ENCODE measurements at regions not wholly inside any gene's neighbourhood (a gene's known extent, or its start where the extent isn't known, plus 50 kb on each side); places are given as distances from the start of the nearest gene placed in this dataset.

DNA sequence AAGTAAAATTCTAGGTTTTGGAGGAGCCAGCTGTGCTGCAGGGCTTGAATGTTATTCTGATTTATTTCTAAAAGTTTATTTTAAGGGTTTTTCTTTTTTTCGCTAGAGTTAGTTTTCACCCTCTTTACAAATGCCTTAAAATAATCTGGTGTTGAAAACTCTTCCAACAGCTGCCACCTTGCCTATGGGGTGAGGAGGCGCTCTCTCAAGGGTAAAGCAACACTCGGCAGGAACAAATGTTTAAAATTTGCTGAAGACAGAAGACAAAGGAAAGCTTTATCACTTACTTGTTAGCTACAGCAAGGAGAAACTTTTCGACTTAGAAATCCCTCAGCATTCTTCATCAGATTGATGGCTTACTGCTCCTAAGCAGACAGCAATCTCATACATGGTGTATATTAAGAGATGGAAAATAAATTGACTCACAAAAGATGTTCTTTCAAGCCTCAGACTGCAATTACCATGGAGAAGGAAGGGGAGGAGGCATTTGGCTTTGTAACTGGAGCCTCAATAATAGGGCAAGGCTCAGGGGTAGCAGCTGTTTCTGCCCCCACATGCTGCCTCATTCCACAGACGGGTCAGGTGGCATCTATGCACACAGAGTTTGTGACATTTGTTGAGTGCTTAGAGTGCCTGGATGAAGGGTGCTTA is 79.8 kb upstream of the RALGPS2 start (continued):
- TF ChIP-seq PHF8 (conservative IDR thresholded peaks at IDR 0.05; ENCODE audit: low read depth, low read length): no peak
